B cell (primary cell): ENCODE measurements at regions not wholly inside any gene's neighbourhood (a gene's known extent, or its start where the extent isn't known, plus 50 kb on each side); places are given as distances from the start of the nearest gene placed in this dataset.

Experiments
- ATAC-seq: fragments of 200-7000 bp; cut with Tn5 transposase; one replicate; pipeline ENCODE4 v1.10.0; 2021; ENCODE audit warnings: low read depth, mild to moderate bottlenecking, moderate number of reproducible peaks, moderate library complexity
- CTCF ChIA-PET: fragments of 350-600 bp; sonication (Branson Sonifier 250); formaldehyde crosslinking; loops from one replicate; lab custom pipeline; 2021; ENCODE audit warnings: antibody characterized with exemption, inconsistent platforms; lab: Charles Lee
- POLR2A ChIA-PET: fragments of 350-600 bp; sonication (Branson Sonifier 250); formaldehyde crosslinking; loops from one replicate; lab custom pipeline; 2021; ENCODE audit warnings: antibody characterized with exemption; lab: Charles Lee
- DNase-seq: peaks from one replicate; pipeline ENCODE4 v3.0.0; 2013
- H2AFZ ChIP-seq: 2 replicates; pipeline ENCODE4 v1.6.1; 2012; ENCODE audit warnings: mild to moderate bottlenecking, low read depth, low read length; ENCODE audit not compliant: insufficient read depth, poor library complexity, severe bottlenecking
- H3K27ac ChIP-seq, 2 donors: 1 replicate in 1 of 2; 2 replicates in 1 of 2; pipeline ENCODE4 v1.5.1; 2012 to 2013; ENCODE audit warnings: low read length in 2 of 2, mild to moderate bottlenecking in 2 of 2, moderate library complexity in 1 of 2
- H3K27me3 ChIP-seq, 4 experiments: fragments of 200-600 bp in 1 of 4; sonication (generic) in 1 of 4; replicated peaks in 1 of 4; 1 replicate in 2 of 4; 2 replicates in 2 of 4; pipeline versions ENCODE4 v1.6.1 to v1.7.0; 2013 to 2016; ENCODE audit warnings: low read length in 3 of 4, mild to moderate bottlenecking in 2 of 4, mixed read lengths in 1 of 4, moderate library complexity in 1 of 4; ENCODE audit not compliant: insufficient read depth in 4 of 4, control insufficient read depth in 3 of 4; ENCODE audit errors: control extremely low read depth in 1 of 4
- H3K36me3 ChIP-seq, 2 experiments: replicated peaks in 1 of 2; 1 replicate in 1 of 2; 2 replicates in 1 of 2; pipeline versions ENCODE4 v1.6.1 to v1.7.1; 2013; ENCODE audit warnings: low read length in 1 of 2; ENCODE audit not compliant: insufficient read depth in 2 of 2, control insufficient read depth in 1 of 2; ENCODE audit errors: control extremely low read depth in 1 of 2, extremely low read depth in 1 of 2
- H3K4me1 ChIP-seq, 2 donors: fragments of 200-600 bp in 1 of 2; sonication (generic) in 1 of 2; 1 replicate in 1 of 2; 2 replicates in 1 of 2; pipeline versions ENCODE4 v1.5.1 to v1.6.1; 2013 to 2017; ENCODE audit warnings: low read length in 2 of 2; ENCODE audit not compliant: control insufficient read depth in 2 of 2, insufficient read depth in 2 of 2
- H3K4me2 ChIP-seq: replicated peaks from 2 replicates; pipeline ENCODE3; 2012; ENCODE audit warnings: mild to moderate bottlenecking, low read depth, low read length; ENCODE audit not compliant: poor library complexity, severe bottlenecking
- H3K4me3 ChIP-seq, 5 experiments: fragments of 200-600 bp in 1 of 5; sonication (generic) in 1 of 5; 1 replicate in 3 of 5; 2 replicates in 2 of 5; pipeline versions ENCODE4 v1.5.1 to v1.7.0; 2011 to 2016; ENCODE audit warnings: low read length in 4 of 5, mild to moderate bottlenecking in 4 of 5, low read depth in 2 of 5, control low read depth in 1 of 5, moderate library complexity in 1 of 5; ENCODE audit not compliant: insufficient read depth in 1 of 5; ENCODE audit errors: control extremely low read depth in 1 of 5, extremely low read depth in 1 of 5
- H3K79me2 ChIP-seq: fragments of 200-600 bp; sonication (generic); one replicate; pipeline ENCODE4 v1.6.0; 2016; ENCODE audit warnings: low read length; ENCODE audit not compliant: control insufficient read depth, insufficient read depth
- H3K9ac ChIP-seq: fragments of 200-600 bp; sonication (generic); 2 replicates; pipeline ENCODE4 v1.6.1; 2017; ENCODE audit warnings: mild to moderate bottlenecking, low read length, moderate library complexity
- H3K9me3 ChIP-seq, 3 donors: one replicate each; pipeline versions ENCODE4 v1.6.1 to v1.7.1; 2013; ENCODE audit warnings: low read length in 2 of 3; ENCODE audit not compliant: control insufficient read depth in 2 of 3, insufficient read depth in 1 of 3; ENCODE audit errors: control extremely low read depth in 1 of 3
- H4K20me1 ChIP-seq: 2 replicates; pipeline ENCODE4 v1.6.0; 2012; ENCODE audit warnings: mild to moderate bottlenecking, low read length; ENCODE audit not compliant: insufficient read depth, control insufficient read depth, poor library complexity, severe bottlenecking
- H3K27ac Mint-ChIP-seq: one replicate; pipeline ENCODE4 v1.8.0; 2021; ENCODE audit warnings: mixed read lengths
- H3K27me3 Mint-ChIP-seq: one replicate; pipeline ENCODE4 v1.8.0; 2021; ENCODE audit warnings: mixed read lengths
- H3K4me1 Mint-ChIP-seq: one replicate; pipeline ENCODE4 v1.8.0; 2021; ENCODE audit warnings: mixed read lengths
- H3K4me3 Mint-ChIP-seq: one replicate; pipeline ENCODE4 v1.8.0; 2021; ENCODE audit warnings: mixed read lengths
- H3K9me3 Mint-ChIP-seq: one replicate; pipeline ENCODE4 v1.8.0; 2022; ENCODE audit warnings: mixed read lengths; ENCODE audit not compliant: insufficient read depth
- EZH2 ChIP-seq: IDR thresholded peaks from 2 replicates; pipeline ENCODE4 v1.6.1; 2012; ENCODE audit warnings: borderline replicate concordance, low read depth, mild to moderate bottlenecking, moderate library complexity, low read length; ENCODE audit not compliant: insufficient read depth, poor library complexity, severe bottlenecking
- WGBS: methylation state at CpG from one replicate; pipeline ENCODE4 v1.1.5; 2013; ENCODE audit warnings: missing lambda C conversion rate; ENCODE audit not compliant: insufficient coverage; 5-methylcytosine and 5-hydroxymethylcytosine counted together
- intact Hi-C: fragments of 100-400 bp; cut with micrococcal nuclease; formaldehyde crosslinking; loops from one replicate; pipeline ENCODE4 v1.10.0; 2022
- TF ChIP-seq, protein P1 (sequence below): fragments of 200-600 bp; IDR thresholded peaks from one replicate; pipeline ENCODE4 v1.8.0; 2022; ENCODE audit warnings: antibody characterized with exemption, mild to moderate bottlenecking

DNA sequence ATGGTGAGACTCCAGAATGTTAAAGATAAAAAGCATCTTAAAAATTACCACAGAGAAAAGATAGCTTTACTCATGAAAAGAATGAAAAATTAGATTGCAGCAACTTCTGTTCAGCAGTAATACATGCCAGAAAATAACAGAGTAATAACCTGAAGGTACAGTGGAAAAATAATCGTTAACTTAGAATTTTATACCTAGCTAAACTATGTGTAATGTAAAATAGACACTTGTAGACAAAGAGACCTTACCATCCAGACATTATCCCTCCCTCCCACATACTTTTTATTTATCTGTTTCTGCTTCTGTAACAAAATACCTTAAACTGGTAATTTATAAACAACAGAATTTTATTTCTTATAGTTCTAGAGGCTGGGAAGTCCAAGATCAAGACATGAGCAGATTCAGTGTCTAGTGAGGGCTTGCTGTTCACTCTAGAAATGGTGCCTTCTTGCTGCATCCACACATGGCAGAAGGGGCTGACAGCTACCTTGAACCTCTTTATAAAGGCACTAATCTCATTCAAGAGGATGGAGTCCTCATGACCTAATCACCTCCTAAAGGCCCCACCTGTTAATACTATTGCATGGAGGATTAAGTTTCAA is 90.7 kb downstream of the COL6A6 start:
- WGBS = no CpG with 5 or more reads among the region's 1 CpG
- no peak overlapping the region for H3K27ac ChIP-seq
- TF ChIP-seq, protein P1, sequence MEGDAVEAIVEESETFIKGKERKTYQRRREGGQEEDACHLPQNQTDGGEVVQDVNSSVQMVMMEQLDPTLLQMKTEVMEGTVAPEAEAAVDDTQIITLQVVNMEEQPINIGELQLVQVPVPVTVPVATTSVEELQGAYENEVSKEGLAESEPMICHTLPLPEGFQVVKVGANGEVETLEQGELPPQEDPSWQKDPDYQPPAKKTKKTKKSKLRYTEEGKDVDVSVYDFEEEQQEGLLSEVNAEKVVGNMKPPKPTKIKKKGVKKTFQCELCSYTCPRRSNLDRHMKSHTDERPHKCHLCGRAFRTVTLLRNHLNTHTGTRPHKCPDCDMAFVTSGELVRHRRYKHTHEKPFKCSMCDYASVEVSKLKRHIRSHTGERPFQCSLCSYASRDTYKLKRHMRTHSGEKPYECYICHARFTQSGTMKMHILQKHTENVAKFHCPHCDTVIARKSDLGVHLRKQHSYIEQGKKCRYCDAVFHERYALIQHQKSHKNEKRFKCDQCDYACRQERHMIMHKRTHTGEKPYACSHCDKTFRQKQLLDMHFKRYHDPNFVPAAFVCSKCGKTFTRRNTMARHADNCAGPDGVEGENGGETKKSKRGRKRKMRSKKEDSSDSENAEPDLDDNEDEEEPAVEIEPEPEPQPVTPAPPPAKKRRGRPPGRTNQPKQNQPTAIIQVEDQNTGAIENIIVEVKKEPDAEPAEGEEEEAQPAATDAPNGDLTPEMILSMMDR = no peak
- TF ChIP-seq EZH2 = no peak
- H3K27me3 ChIP-seq = no peaks in the 10 kb centered on the region
- H3K4me3 ChIP-seq = no peak overlapping the region
- no peaks in the 10 kb centered on the region for H3K79me2 ChIP-seq
- no peaks in the 10 kb centered on the region for H4K20me1 ChIP-seq
- ChIA-PET POLR2A (interaction anchor here (0.6 kb wide), 1 partner anchor 35 kb away, joined by 5 read pairs; no protein-coding TSS in a partner anchor), CTCF (no interaction called here)
- H3K4me1 Mint-ChIP-seq = no peaks in the 10 kb centered on the region
- H3K27me3 Mint-ChIP-seq = no peaks in the 10 kb centered on the region
- H3K36me3 ChIP-seq = no peaks in the 10 kb centered on the region
- no peak for DNase-seq
- H3K4me3 Mint-ChIP-seq = no peak overlapping the region
- H3K4me1 ChIP-seq = no peaks in the 10 kb centered on the region
- H3K9ac ChIP-seq = no peak overlapping the region
- peaks cover 0 to 12% (median 6%) of the 10 kb centered on the region in 3 donors for H3K9me3 ChIP-seq
- no peak overlapping the region for H2AFZ ChIP-seq
- no peak for ATAC-seq
- no peak overlapping the region for H3K27ac Mint-ChIP-seq
- intact Hi-C loops = no loop called here
- peaks cover 15% of the 10 kb centered on the region for H3K9me3 Mint-ChIP-seq
- H3K4me2 ChIP-seq = no peak overlapping the region

DNA sequence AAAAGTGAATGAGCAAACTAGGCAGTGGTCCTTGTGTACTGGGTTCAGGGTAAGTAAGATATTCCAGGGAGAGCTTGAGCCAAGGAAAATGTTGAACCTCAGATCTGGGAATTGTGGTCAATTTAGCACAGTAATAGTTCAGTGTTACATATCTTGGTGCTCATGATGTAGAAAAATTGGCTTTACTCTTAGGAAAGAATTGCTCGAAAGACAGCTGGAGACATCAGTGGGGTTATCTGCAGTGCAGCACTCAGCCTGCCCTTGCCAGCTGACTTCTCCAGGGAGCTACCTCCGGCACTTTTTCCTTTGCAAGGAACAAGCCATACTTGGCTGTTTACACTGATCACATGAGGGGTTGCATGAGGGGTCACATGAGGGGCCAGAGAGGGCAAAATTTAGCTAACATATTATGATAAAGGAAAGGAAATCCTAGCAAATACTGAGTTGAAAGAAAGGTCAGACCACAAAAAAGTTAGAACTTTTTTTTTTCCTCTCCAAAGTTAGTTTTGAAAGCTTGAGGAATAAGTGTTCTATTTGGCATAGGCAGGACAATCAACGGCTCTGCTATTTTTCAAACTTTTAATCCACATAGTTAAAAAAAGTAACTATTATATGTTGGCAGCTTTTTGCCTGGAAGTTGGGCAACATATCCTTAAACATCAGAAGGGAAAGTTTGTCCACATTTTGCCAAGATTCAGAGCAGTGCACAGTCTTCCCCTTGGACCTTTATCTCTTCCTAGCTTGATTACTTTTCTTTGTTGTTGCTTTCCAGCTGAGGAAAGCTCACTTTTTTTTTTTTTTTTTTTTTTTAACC is 92.4 kb downstream of the COL6A6 start:
- Histone ChIP-seq H3K27me3 (no peaks in the 10 kb centered on the region), H3K9me3 (peaks cover 0 to 12% (median 6%) of the 10 kb centered on the region in 3 donors), H3K4me2 (no peak overlapping the region), H3K4me1 (no peaks in the 10 kb centered on the region), H3K27ac (no peak overlapping the region), H4K20me1 (no peaks in the 10 kb centered on the region), H2AFZ (no peak overlapping the region), H3K79me2 (no peaks in the 10 kb centered on the region), H3K36me3 (no peaks in the 10 kb centered on the region), H3K9ac (no peak overlapping the region), H3K4me3 (no peak overlapping the region)
- ChIA-PET POLR2A (no interaction called here), CTCF (no interaction called here)
- H3K4me1 Mint-ChIP-seq = no peaks in the 10 kb centered on the region
- WGBS = 71% methylated on average over 1 of the region's 3 CpGs
- no peak for TF ChIP-seq EZH2
- TF ChIP-seq, protein P1 = no peak
- H3K27ac Mint-ChIP-seq = no peak overlapping the region
- no peak overlapping the region for H3K4me3 Mint-ChIP-seq
- intact Hi-C loops = no loop called here
- no peaks in the 10 kb centered on the region for H3K27me3 Mint-ChIP-seq
- ATAC-seq = no peak
- H3K9me3 Mint-ChIP-seq = peaks cover 13% of the 10 kb centered on the region
- no peak for DNase-seq
